ENCODE measurements at regions not wholly inside any gene's neighbourhood (a gene's known extent, or its start where the extent isn't known, plus 50 kb on each side); places are given as distances from the start of the nearest gene placed in this dataset.

DNA sequence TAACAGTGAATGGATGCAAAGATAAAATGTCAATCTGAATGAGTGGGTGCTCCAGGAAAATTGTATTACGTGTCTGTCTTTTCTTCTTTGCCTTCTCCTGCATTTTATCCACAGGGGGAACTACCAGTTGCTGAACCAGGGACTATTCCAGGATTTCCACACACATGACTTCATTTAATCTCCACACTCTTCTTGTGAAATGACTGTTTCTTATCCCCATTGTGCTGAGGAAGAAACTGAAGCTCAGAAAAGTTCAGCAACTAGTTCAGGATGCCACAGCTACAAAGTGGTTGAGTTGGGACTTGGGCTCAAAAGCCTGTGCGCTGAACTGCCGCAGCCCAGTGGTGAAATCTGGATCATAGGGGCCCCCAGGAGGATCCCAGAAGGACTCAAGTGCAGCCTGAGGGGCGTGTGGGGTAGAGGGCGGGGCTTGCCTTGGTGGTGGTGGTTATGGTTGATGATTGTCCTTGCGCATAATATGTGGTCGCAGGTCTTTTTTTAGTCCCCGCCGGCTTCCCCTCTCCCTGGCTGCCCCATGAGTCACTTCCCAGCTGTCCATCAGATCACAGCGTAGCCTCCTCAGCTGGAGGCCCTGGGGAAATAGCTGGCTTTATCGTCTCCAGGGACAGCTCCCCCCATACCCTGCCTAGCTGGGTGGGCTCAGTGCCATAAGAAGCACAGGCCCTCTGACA lies 235.2 kb upstream of the CRY1 start:
- Histone ChIP-seq H3K9me3 (ENCODE audit: control insufficient read depth in 2 of 2, low read length in 2 of 2) (no peaks in the 10 kb centered on the region), H3K27me3 (ENCODE audit: control insufficient read depth in 1 of 2, insufficient read depth in 2 of 2, low read length in 2 of 2) (peaks cover 9 to 22% of the 10 kb centered on the region in 2 donors), H3K27ac (ENCODE audit: low read length) (no peak overlapping the region), H3K4me3 (ENCODE audit: low read length in 2 of 2) (no peak overlapping the region), H3K4me1 (ENCODE audit: control insufficient read depth, insufficient read depth, low read length) (no peaks in the 10 kb centered on the region), H3K9ac (ENCODE audit: low read length in 2 of 2) (no peak overlapping the region), H3K36me3 (ENCODE audit: control insufficient read depth in 2 of 2, insufficient read depth in 2 of 2, low read length in 2 of 2) (no peaks in the 10 kb centered on the region)

DNA sequence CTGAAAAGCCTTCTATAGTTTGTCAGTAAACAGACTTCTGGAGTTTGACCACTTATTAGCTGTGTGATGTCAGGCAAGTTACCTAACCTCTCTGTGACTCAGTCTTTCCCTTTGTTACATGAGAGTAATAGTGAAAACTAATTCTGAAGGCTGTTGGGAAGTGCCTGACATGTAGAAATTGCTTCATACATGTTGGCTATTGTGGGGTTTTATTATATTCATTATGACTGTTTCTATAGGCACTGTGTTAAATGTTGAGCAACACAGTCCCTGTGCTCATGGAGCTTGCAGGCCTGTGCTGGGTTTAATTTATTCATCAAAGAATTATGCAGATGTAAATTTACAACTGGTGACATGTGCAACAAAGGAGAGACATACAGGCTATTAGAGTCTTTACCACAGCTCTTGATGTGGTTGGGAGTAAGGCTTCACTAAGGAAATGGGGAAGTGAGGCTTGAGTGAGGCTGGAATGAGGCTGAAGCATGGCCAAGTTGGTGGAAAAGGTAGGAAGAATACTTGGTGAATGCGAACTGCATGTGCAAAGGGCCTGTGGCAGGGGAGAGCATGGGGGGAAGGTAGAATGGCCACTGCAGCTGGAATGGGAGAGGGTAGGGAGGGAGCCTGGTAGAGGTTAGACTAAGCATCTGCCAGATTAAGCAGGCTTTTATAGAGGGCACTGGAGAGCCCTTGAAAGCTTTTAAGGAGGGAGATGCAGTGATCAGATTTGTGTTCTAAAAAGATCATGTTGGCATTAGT lies 236.4 kb upstream of the CRY1 start:
- no peak overlapping the region for H3K27ac ChIP-seq (ENCODE audit: low read length)
- H3K9me3 ChIP-seq (ENCODE audit: control insufficient read depth in 2 of 2, low read length in 2 of 2): no peaks in the 10 kb centered on the region
- no peak overlapping the region for H3K4me3 ChIP-seq (ENCODE audit: low read length in 2 of 2)
- peaks cover 9 to 17% of the 10 kb centered on the region in 2 donors for H3K27me3 ChIP-seq (ENCODE audit: control insufficient read depth in 1 of 2, insufficient read depth in 2 of 2, low read length in 2 of 2)
- H3K4me1 ChIP-seq (ENCODE audit: control insufficient read depth, insufficient read depth, low read length): no peaks in the 10 kb centered on the region
- H3K36me3 ChIP-seq (ENCODE audit: control insufficient read depth in 2 of 2, insufficient read depth in 2 of 2, low read length in 2 of 2): no peaks in the 10 kb centered on the region
- no peak overlapping the region for H3K9ac ChIP-seq (ENCODE audit: low read length in 2 of 2)

DNA sequence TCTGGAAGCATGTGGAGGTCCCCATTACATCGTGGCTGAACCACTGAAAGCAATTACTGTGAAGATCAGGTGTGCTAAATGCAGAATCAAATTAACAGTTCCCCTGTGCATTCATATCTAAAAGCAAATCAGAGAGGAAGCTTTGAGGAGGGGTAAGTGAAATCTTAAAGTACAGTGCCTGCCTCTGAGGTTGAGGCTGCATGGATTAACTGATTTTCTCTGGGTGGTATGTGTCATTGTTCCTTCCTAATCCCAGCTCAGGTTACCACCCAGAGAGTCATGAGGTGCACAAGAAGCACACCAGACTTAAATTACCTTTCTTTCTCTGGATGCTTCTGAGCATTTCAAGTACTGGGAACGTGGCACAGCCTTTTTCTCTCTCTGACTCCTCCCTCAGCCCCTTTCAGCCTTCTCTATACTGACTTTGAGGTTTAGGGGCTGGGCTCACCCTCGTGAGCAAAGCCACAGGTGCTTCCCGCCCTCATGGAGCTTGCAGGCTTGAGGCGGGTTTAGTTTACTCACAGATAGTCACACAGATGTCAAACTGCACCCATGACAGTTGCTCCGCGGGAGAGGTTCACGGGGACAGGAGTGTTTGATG lies 237.6 kb upstream of the CRY1 start:
- H3K9me3 ChIP-seq (ENCODE audit: control insufficient read depth in 2 of 2, low read length in 2 of 2): no peaks in the 10 kb centered on the region
- H3K4me3 ChIP-seq (ENCODE audit: low read length in 2 of 2): no peak overlapping the region
- H3K27me3 ChIP-seq (ENCODE audit: control insufficient read depth in 1 of 2, insufficient read depth in 2 of 2, low read length in 2 of 2): peaks cover 9 to 14% of the 10 kb centered on the region in 2 donors
- H3K4me1 ChIP-seq (ENCODE audit: control insufficient read depth, insufficient read depth, low read length): no peaks in the 10 kb centered on the region
- no peak overlapping the region for H3K9ac ChIP-seq (ENCODE audit: low read length in 2 of 2)
- H3K27ac ChIP-seq (ENCODE audit: low read length): no peak overlapping the region
- H3K36me3 ChIP-seq (ENCODE audit: control insufficient read depth in 2 of 2, insufficient read depth in 2 of 2, low read length in 2 of 2): no peaks in the 10 kb centered on the region

DNA sequence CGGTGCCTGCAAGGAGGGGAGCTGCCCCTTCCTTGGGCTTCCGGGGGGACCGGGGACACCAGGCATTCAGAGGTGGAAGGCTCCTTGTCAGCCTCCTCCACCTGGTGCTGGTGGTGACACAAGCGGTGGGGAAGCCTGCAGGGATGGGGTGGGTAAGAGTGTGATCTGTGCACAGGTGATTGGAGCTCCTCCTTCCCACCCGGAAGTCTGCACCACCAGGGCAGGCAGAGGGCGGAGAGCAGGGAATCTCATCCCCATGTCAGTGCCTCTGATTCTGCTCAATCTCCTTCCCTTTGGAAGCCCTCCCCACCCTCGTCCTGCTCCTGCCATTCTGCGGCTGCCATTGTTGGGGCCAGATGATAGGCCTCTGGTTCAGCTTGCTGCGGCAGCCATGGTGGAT lies 238.1 kb upstream of the CRY1 start:
- Histone ChIP-seq H3K4me3 (ENCODE audit: low read length in 2 of 2) (no peak overlapping the region), H3K27me3 (ENCODE audit: control insufficient read depth in 1 of 2, insufficient read depth in 2 of 2, low read length in 2 of 2) (peaks cover 5 to 11% of the 10 kb centered on the region in 2 donors), H3K9ac (ENCODE audit: low read length in 2 of 2) (no peak overlapping the region), H3K36me3 (ENCODE audit: control insufficient read depth in 2 of 2, insufficient read depth in 2 of 2, low read length in 2 of 2) (no peaks in the 10 kb centered on the region), H3K9me3 (ENCODE audit: control insufficient read depth in 2 of 2, low read length in 2 of 2) (no peaks in the 10 kb centered on the region), H3K27ac (ENCODE audit: low read length) (no peak overlapping the region), H3K4me1 (ENCODE audit: control insufficient read depth, insufficient read depth, low read length) (no peaks in the 10 kb centered on the region)

DNA sequence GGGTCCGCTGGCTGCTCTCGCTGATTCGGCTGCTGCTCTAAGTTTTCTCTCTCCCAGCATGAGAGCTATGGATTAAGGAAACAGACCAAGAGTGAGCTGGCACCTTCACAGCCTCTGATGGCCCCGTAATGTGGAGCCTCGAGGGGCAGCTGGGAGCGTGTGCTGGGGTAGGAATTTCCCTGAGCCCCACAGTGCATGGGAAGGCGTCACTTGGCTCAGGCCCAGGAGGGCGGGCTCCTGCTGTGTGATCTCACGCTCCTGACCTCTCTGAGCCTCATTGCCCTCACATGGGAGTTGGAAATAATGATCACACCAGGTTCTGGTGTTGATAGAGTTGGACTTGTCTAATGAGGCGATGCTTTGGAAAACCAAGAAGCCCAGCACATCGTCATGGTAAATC lies 238.6 kb upstream of the CRY1 start:
- H3K9me3 ChIP-seq (ENCODE audit: control insufficient read depth in 2 of 2, low read length in 2 of 2): no peaks in the 10 kb centered on the region
- no peaks in the 10 kb centered on the region for H3K4me1 ChIP-seq (ENCODE audit: control insufficient read depth, insufficient read depth, low read length)
- H3K27ac ChIP-seq (ENCODE audit: low read length): no peak overlapping the region
- no peak overlapping the region for H3K4me3 ChIP-seq (ENCODE audit: low read length in 2 of 2)
- H3K9ac ChIP-seq (ENCODE audit: low read length in 2 of 2): no peak overlapping the region
- H3K36me3 ChIP-seq (ENCODE audit: control insufficient read depth in 2 of 2, insufficient read depth in 2 of 2, low read length in 2 of 2): no peaks in the 10 kb centered on the region
- H3K27me3 ChIP-seq (ENCODE audit: control insufficient read depth in 1 of 2, insufficient read depth in 2 of 2, low read length in 2 of 2): peaks cover 4 to 10% of the 10 kb centered on the region in 2 donors

DNA sequence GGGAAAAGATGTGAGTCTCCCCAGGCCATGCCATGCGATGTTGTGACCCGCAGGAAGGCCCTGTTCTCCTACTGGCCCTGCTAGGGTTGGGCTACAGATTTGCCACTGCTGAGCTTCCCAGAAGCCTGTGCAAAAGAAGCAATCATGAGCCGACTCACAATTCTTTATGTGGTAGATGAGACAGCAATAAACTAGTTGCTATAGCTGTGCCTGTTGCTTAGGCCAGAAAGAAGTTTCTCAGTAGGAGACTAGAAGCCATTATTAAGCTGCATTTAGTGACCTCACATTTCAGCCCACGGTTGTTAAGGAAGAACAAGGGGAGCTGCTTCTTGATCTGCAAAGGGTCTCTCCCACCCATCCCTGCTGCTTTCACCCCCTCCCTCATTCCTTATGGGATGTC lies 239.4 kb upstream of the CRY1 start:
- Histone ChIP-seq H3K27ac (ENCODE audit: low read length) (no peak overlapping the region), H3K9ac (ENCODE audit: low read length in 2 of 2) (no peak overlapping the region), H3K4me1 (ENCODE audit: control insufficient read depth, insufficient read depth, low read length) (no peaks in the 10 kb centered on the region), H3K4me3 (ENCODE audit: low read length in 2 of 2) (no peak overlapping the region), H3K36me3 (ENCODE audit: control insufficient read depth in 2 of 2, insufficient read depth in 2 of 2, low read length in 2 of 2) (no peaks in the 10 kb centered on the region), H3K9me3 (ENCODE audit: control insufficient read depth in 2 of 2, low read length in 2 of 2) (no peaks in the 10 kb centered on the region), H3K27me3 (ENCODE audit: control insufficient read depth in 1 of 2, insufficient read depth in 2 of 2, low read length in 2 of 2) (peaks cover 4 to 10% of the 10 kb centered on the region in 2 donors)

DNA sequence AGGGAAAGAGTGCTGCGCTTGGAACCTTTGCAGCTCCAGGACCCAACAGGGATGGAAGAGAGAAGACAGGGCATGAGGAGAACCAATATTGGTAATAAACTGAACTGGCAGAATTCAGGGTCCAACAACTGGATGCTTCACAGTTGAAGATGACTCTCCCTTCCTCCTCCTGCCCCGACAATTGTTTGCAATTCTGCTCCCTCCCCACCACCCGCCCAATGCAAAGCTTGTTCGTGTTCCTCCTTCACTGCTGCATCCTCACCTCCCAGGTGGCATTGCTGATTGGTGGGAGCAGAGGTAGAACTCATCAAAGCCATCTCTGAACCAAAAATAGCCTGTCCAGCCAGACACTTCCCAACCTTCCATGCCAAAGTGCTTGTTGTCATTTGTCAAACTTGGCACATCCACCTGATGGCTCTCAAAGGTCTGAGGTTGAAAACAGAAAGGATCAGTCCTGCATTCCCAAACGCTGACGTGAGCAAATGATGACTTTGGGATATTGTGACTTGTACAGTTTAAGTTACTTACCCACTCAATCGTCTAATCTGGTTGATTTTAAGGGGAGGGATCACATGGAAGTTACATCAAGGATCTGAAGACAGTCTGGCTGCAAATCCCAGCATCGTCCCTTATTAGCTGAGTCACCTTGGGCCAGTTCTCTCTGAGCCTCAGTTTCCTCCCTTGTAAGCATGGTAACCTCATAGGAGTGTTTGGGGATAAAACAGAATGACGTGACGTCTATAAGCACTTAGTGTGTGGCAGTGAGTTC lies 242.6 kb upstream of the CRY1 start:
- H3K36me3 ChIP-seq (ENCODE audit: control insufficient read depth in 2 of 2, insufficient read depth in 2 of 2, low read length in 2 of 2): no peaks in the 10 kb centered on the region
- H3K27me3 ChIP-seq (ENCODE audit: control insufficient read depth in 1 of 2, insufficient read depth in 2 of 2, low read length in 2 of 2): peaks cover 0 to 13% of the 10 kb centered on the region in 2 donors
- H3K9me3 ChIP-seq (ENCODE audit: control insufficient read depth in 2 of 2, low read length in 2 of 2): no peaks in the 10 kb centered on the region
- no peaks in the 10 kb centered on the region for H3K4me1 ChIP-seq (ENCODE audit: control insufficient read depth, insufficient read depth, low read length)
- no peak overlapping the region for H3K4me3 ChIP-seq (ENCODE audit: low read length in 2 of 2)
- no peak overlapping the region for H3K27ac ChIP-seq (ENCODE audit: low read length)
- H3K9ac ChIP-seq (ENCODE audit: low read length in 2 of 2): no peak overlapping the region

DNA sequence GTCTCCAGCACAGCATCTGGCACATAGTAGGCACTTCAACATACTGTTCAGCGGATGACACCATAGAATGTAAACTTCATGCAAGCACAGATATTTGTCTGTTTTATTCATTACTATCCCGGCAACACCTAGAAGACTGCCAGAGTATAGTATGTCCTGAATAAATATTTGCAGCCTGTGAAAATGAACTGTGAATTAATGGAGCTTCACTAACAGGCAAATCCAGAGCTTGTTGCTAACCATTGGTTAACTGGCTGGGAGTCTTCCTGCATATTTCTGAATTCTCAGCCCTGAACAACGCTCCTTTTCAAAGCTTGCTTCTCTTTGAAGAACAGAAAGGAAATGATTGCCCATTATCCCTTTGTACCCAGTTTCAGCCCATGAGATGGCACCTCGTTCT lies 243.3 kb upstream of the CRY1 start:
- H3K27me3 ChIP-seq (ENCODE audit: control insufficient read depth in 1 of 2, insufficient read depth in 2 of 2, low read length in 2 of 2): peaks cover 0 to 11% of the 10 kb centered on the region in 2 donors
- no peaks in the 10 kb centered on the region for H3K4me1 ChIP-seq (ENCODE audit: control insufficient read depth, insufficient read depth, low read length)
- H3K9ac ChIP-seq (ENCODE audit: low read length in 2 of 2): no peak overlapping the region
- no peak overlapping the region for H3K27ac ChIP-seq (ENCODE audit: low read length)
- no peaks in the 10 kb centered on the region for H3K9me3 ChIP-seq (ENCODE audit: control insufficient read depth in 2 of 2, low read length in 2 of 2)
- no peaks in the 10 kb centered on the region for H3K36me3 ChIP-seq (ENCODE audit: control insufficient read depth in 2 of 2, insufficient read depth in 2 of 2, low read length in 2 of 2)
- H3K4me3 ChIP-seq (ENCODE audit: low read length in 2 of 2): no peak overlapping the region

DNA sequence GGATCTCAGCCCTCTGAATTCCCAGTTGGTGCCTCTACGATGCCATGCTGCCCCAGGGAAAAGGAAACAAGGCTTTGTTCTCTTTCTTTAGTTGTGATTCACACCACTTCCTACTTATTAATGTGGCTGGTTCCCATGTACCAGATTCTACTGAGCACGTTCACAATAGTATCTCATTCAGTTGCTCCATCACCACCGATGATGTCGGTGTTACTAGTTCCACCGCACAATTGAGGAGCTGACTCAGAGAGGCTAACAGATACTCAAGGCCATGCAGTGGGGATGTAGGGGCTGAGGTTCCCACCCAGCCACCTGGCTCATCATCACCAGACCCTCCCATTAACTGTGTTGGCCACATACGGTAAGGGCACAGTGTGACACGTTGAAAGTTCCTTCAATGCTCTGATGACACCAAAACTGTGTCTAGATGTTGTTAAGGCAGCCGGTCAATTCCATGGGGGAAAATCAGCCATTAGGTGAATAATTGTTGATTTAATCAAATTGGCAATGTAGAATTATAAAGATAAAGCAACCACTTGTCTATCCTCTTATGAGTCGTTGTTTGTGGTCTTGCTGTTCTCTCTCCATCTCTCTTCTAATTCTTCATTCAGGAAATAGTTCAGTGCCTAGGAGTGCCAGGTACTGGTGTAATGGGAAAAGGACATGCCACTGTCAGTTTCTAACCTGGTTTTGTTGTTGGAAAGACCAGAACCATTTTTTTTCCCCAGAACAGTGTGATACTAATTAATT lies 244.2 kb upstream of the CRY1 start:
- Histone ChIP-seq H3K27ac (ENCODE audit: low read length) (no peak overlapping the region), H3K9me3 (ENCODE audit: control insufficient read depth in 2 of 2, low read length in 2 of 2) (no peaks in the 10 kb centered on the region), H3K4me3 (ENCODE audit: low read length in 2 of 2) (no peak overlapping the region), H3K27me3 (ENCODE audit: control insufficient read depth in 1 of 2, insufficient read depth in 2 of 2, low read length in 2 of 2) (peaks cover 0 to 9% of the 10 kb centered on the region in 2 donors), H3K9ac (ENCODE audit: low read length in 2 of 2) (no peak overlapping the region), H3K4me1 (ENCODE audit: control insufficient read depth, insufficient read depth, low read length) (no peaks in the 10 kb centered on the region), H3K36me3 (ENCODE audit: control insufficient read depth in 2 of 2, insufficient read depth in 2 of 2, low read length in 2 of 2) (no peaks in the 10 kb centered on the region)

DNA sequence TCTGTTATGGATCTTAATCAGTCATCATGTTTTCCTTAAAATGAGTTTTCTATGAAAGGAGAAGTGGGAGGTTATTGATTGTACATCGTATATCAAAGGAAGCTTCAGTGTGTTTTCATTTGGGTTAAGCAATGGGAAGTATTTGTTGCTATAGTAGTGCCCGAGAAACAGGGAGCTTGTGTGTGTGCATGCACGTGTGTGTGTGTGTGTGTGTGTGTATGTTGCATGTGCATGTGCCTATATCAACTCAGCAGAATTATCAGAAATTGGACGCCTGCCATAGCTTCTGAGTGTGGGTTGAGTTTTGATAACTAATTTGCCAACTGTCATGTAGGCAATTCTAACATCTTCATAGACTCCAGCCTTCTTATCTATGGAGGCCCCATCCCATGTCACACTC lies 246.1 kb upstream of the CRY1 start:
- Histone ChIP-seq H3K27ac (ENCODE audit: low read length) (no peak overlapping the region), H3K27me3 (ENCODE audit: control insufficient read depth in 1 of 2, insufficient read depth in 2 of 2, low read length in 2 of 2) (peaks cover 0 to 12% of the 10 kb centered on the region in 2 donors), H3K4me3 (ENCODE audit: low read length in 2 of 2) (no peak overlapping the region), H3K9me3 (ENCODE audit: control insufficient read depth in 2 of 2, low read length in 2 of 2) (no peaks in the 10 kb centered on the region), H3K4me1 (ENCODE audit: control insufficient read depth, insufficient read depth, low read length) (no peaks in the 10 kb centered on the region), H3K9ac (ENCODE audit: low read length in 2 of 2) (no peak overlapping the region), H3K36me3 (ENCODE audit: control insufficient read depth in 2 of 2, insufficient read depth in 2 of 2, low read length in 2 of 2) (no peaks in the 10 kb centered on the region)
